ENCODE measurements at regions not wholly inside any gene's neighbourhood (a gene's known extent, or its start where the extent isn't known, plus 50 kb on each side); places are given as distances from the start of the nearest gene placed in this dataset.

GRCh38 chr5:135091286-135091685 is 57.3 kb upstream of the PITX1 start:
- Histone ChIP-seq H3K4me1 (ENCODE audit: control insufficient read depth, low read depth, low read length) (no peaks in the 10 kb centered on the region), H3K79me2 (ENCODE audit: control insufficient read depth, insufficient read depth, low read length) (no peaks in the 10 kb centered on the region), H2BK5ac (ENCODE audit: low read length) (no peak overlapping the region), H2AK5ac (ENCODE audit: low read length) (no peak overlapping the region), H3K27ac (ENCODE audit: low read depth, low read length) (no peak overlapping the region), H3K4ac (ENCODE audit: low read depth, low read length) (no peak overlapping the region), H3K4me3 (ENCODE audit: low read length) (no peak overlapping the region), H2BK15ac (replicated peaks; ENCODE audit: low read depth) (no peak overlapping the region), H4K5ac (ENCODE audit: low read length) (no peak overlapping the region), H3K18ac (ENCODE audit: low read length) (no peak overlapping the region), H4K8ac (ENCODE audit: low read depth, low read length) (no peak overlapping the region), H3K4me2 (ENCODE audit: low read length) (no peak overlapping the region), H2BK120ac (ENCODE audit: low read depth, low read length) (no peak overlapping the region), H3K56ac (ENCODE audit: low read length) (no peak overlapping the region), H3K36me3 (ENCODE audit: control insufficient read depth, insufficient read depth, low read length) (no peaks in the 10 kb centered on the region), H3K27me3 (ENCODE audit: insufficient read depth, low read length, poor library complexity) (no peaks in the 10 kb centered on the region), H3K79me1 (ENCODE audit: low read length) (no peaks in the 10 kb centered on the region), H3K23ac (ENCODE audit: low read length) (no peak overlapping the region), H3K9ac (ENCODE audit: low read length) (no peak overlapping the region)
- WGBS (ENCODE audit: extremely low coverage, insufficient coverage, low lambda C conversion rate), result no CpG with 5 or more reads among the region's 3 CpGs
- no peak for DNase-seq

DNA sequence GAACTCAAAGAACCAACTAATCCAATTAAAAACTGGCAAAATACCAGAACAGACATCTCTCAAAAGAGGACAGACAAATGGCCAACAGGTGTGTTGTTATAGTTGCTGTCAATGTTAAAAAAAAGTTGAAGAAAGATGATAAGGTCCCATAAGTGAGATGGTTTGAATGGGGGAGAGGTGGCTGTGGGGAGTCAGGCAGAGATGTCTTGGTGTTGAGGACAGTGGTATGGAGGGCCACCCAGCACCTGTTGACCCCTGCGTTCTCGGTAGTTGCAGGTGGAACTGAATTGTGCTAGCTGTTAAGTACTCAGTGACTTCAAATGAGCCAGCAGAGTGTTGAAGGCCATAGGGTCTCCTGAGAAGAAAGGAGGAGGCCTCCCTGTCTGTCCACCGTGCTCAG is 55.9 kb upstream of the PITX1 start:
- Histone ChIP-seq H3K79me1 (ENCODE audit: low read length) (no peaks in the 10 kb centered on the region), H3K27ac (ENCODE audit: low read depth, low read length) (no peak overlapping the region), H3K9ac (ENCODE audit: low read length) (no peak overlapping the region), H3K4ac (ENCODE audit: low read depth, low read length) (no peak overlapping the region), H2BK120ac (ENCODE audit: low read depth, low read length) (no peak overlapping the region), H3K4me3 (ENCODE audit: low read length) (no peak overlapping the region), H3K4me2 (ENCODE audit: low read length) (no peak overlapping the region), H4K5ac (ENCODE audit: low read length) (no peak overlapping the region), H2BK5ac (ENCODE audit: low read length) (no peak overlapping the region), H3K36me3 (ENCODE audit: control insufficient read depth, insufficient read depth, low read length) (no peaks in the 10 kb centered on the region), H3K4me1 (ENCODE audit: control insufficient read depth, low read depth, low read length) (no peaks in the 10 kb centered on the region), H2AK5ac (ENCODE audit: low read length) (no peak overlapping the region), H3K23ac (ENCODE audit: low read length) (no peak overlapping the region), H4K8ac (ENCODE audit: low read depth, low read length) (no peak overlapping the region), H3K18ac (ENCODE audit: low read length) (no peak overlapping the region), H3K56ac (ENCODE audit: low read length) (no peak overlapping the region), H3K79me2 (ENCODE audit: control insufficient read depth, insufficient read depth, low read length) (no peaks in the 10 kb centered on the region), H2BK15ac (replicated peaks; ENCODE audit: low read depth) (no peak overlapping the region), H3K27me3 (ENCODE audit: insufficient read depth, low read length, poor library complexity) (no peaks in the 10 kb centered on the region)
- no peak for DNase-seq
- no CpG with 5 or more reads among the region's 3 CpGs for WGBS (ENCODE audit: extremely low coverage, insufficient coverage, low lambda C conversion rate)

GRCh38 chr5:135088911-135089310 is 54.9 kb upstream of the PITX1 start:
- Histone ChIP-seq H2AK5ac (ENCODE audit: low read length) (no peak overlapping the region), H3K56ac (ENCODE audit: low read length) (no peak overlapping the region), H4K8ac (ENCODE audit: low read depth, low read length) (no peak overlapping the region), H3K79me2 (ENCODE audit: control insufficient read depth, insufficient read depth, low read length) (no peaks in the 10 kb centered on the region), H3K79me1 (ENCODE audit: low read length) (no peaks in the 10 kb centered on the region), H3K9ac (ENCODE audit: low read length) (no peak overlapping the region), H4K5ac (ENCODE audit: low read length) (no peak overlapping the region), H3K27ac (ENCODE audit: low read depth, low read length) (no peak overlapping the region), H3K23ac (ENCODE audit: low read length) (no peak overlapping the region), H3K27me3 (ENCODE audit: insufficient read depth, low read length, poor library complexity) (no peaks in the 10 kb centered on the region), H2BK5ac (ENCODE audit: low read length) (no peak overlapping the region), H3K4me2 (ENCODE audit: low read length) (no peak overlapping the region), H3K4me1 (ENCODE audit: control insufficient read depth, low read depth, low read length) (no peaks in the 10 kb centered on the region), H3K4me3 (ENCODE audit: low read length) (no peak overlapping the region), H3K4ac (ENCODE audit: low read depth, low read length) (no peak overlapping the region), H2BK120ac (ENCODE audit: low read depth, low read length) (no peak overlapping the region), H3K36me3 (ENCODE audit: control insufficient read depth, insufficient read depth, low read length) (no peaks in the 10 kb centered on the region), H3K18ac (ENCODE audit: low read length) (no peak overlapping the region), H2BK15ac (replicated peaks; ENCODE audit: low read depth) (no peak overlapping the region)
- DNase-seq, result no peak
- no CpG with 5 or more reads among the region's 2 CpGs for WGBS (ENCODE audit: extremely low coverage, insufficient coverage, low lambda C conversion rate)

GRCh38 chr5:135087950-135088349 is 53.9 kb upstream of the PITX1 start:
- Histone ChIP-seq H2BK5ac (ENCODE audit: low read length) (no peak overlapping the region), H2AK5ac (ENCODE audit: low read length) (no peak overlapping the region), H3K4me3 (ENCODE audit: low read length) (no peak overlapping the region), H4K5ac (ENCODE audit: low read length) (no peak overlapping the region), H2BK15ac (replicated peaks; ENCODE audit: low read depth) (no peak overlapping the region), H3K56ac (ENCODE audit: low read length) (no peak overlapping the region), H3K27ac (ENCODE audit: low read depth, low read length) (no peak overlapping the region), H3K79me2 (ENCODE audit: control insufficient read depth, insufficient read depth, low read length) (no peaks in the 10 kb centered on the region), H3K9ac (ENCODE audit: low read length) (no peak overlapping the region), H4K8ac (ENCODE audit: low read depth, low read length) (no peak overlapping the region), H3K4me1 (ENCODE audit: control insufficient read depth, low read depth, low read length) (no peaks in the 10 kb centered on the region), H3K18ac (ENCODE audit: low read length) (no peak overlapping the region), H3K27me3 (ENCODE audit: insufficient read depth, low read length, poor library complexity) (no peaks in the 10 kb centered on the region), H3K79me1 (ENCODE audit: low read length) (no peaks in the 10 kb centered on the region), H3K4ac (ENCODE audit: low read depth, low read length) (no peak overlapping the region), H3K23ac (ENCODE audit: low read length) (no peak overlapping the region), H3K4me2 (ENCODE audit: low read length) (no peak overlapping the region), H3K36me3 (ENCODE audit: control insufficient read depth, insufficient read depth, low read length) (no peaks in the 10 kb centered on the region), H2BK120ac (ENCODE audit: low read depth, low read length) (no peak overlapping the region)
- WGBS (ENCODE audit: extremely low coverage, insufficient coverage, low lambda C conversion rate), result no CpG with 5 or more reads among the region's 1 CpG
- DNase-seq, result no peak

- H2BK5ac ChIP-seq (ENCODE audit: low read length), result no peak overlapping the region
- no peak overlapping the region for H3K23ac ChIP-seq (ENCODE audit: low read length)
- no peak overlapping the region for H3K4me3 ChIP-seq (ENCODE audit: low read length)
- no peak overlapping the region for H3K56ac ChIP-seq (ENCODE audit: low read length)
- H3K79me2 ChIP-seq (ENCODE audit: control insufficient read depth, insufficient read depth, low read length), result no peaks in the 10 kb centered on the region
- WGBS (ENCODE audit: extremely low coverage, insufficient coverage, low lambda C conversion rate), result no CpG with 5 or more reads among the region's 17 CpGs
- no peak for DNase-seq
- H3K27me3 ChIP-seq (ENCODE audit: insufficient read depth, low read length, poor library complexity), result no peaks in the 10 kb centered on the region
- H3K9ac ChIP-seq (ENCODE audit: low read length), result no peak overlapping the region
- H3K79me1 ChIP-seq (ENCODE audit: low read length), result no peaks in the 10 kb centered on the region
- no peak overlapping the region for H2AK5ac ChIP-seq (ENCODE audit: low read length)
- H3K4me2 ChIP-seq (ENCODE audit: low read length), result no peak overlapping the region
- no peak overlapping the region for H4K5ac ChIP-seq (ENCODE audit: low read length)
- H3K36me3 ChIP-seq (ENCODE audit: control insufficient read depth, insufficient read depth, low read length), result no peaks in the 10 kb centered on the region
- no peak overlapping the region for H3K27ac ChIP-seq (ENCODE audit: low read depth, low read length)
- no peaks in the 10 kb centered on the region for H3K4me1 ChIP-seq (ENCODE audit: control insufficient read depth, low read depth, low read length)
- no peak overlapping the region for H2BK15ac ChIP-seq (replicated peaks; ENCODE audit: low read depth)
- H3K18ac ChIP-seq (ENCODE audit: low read length), result no peak overlapping the region
- no peak overlapping the region for H2BK120ac ChIP-seq (ENCODE audit: low read depth, low read length)
- no peak overlapping the region for H4K8ac ChIP-seq (ENCODE audit: low read depth, low read length)
- H3K4ac ChIP-seq (ENCODE audit: low read depth, low read length), result no peak overlapping the region
Measured at GRCh38 chr5:135085936-135086725, 52.1 kb upstream of the PITX1 start.
